RWPE1 (cell line): ENCODE measurements at regions not wholly inside any gene's neighbourhood (a gene's known extent, or its start where the extent isn't known, plus 50 kb on each side); places are given as distances from the start of the nearest gene placed in this dataset.

Experiments used
- CTCF ChIA-PET: fragments of 350-600 bp; sonication (Branson Sonifier 250); formaldehyde crosslinking; extraction: SDS; loops from one replicate; lab custom pipeline; 2021; lab: Yijun Ruan, JAX
- POLR2A ChIA-PET: fragments of 400-600 bp; formaldehyde crosslinking; extraction: SDS; loops from one replicate; lab custom pipeline; 2020; ENCODE audit warnings: antibody characterized with exemption; ENCODE audit not compliant: low non-redundant PET; lab: Yijun Ruan, JAX
- DNase-seq: peaks from one replicate; pipeline ENCODE4 v3.0.0; 2012; ENCODE audit warnings: low spot score
- H3K27ac ChIP-seq: fragments of 450-650 bp; 2 replicates; pipeline ENCODE4 v1.5.1; 2017
- CTCF ChIP-seq: fragments of 450-650 bp; conservative IDR thresholded peaks from 2 replicates; pipeline ENCODE4 v1.5.1; 2017; ENCODE audit warnings: low read depth, mild to moderate bottlenecking

- no peak for TF ChIP-seq CTCF
- H3K27ac ChIP-seq = no peak overlapping the region
- peak; percentile 18 for DNase-seq
- ChIA-PET CTCF (interaction anchor here (0.5 to 3.4 kb wide), 4 partner anchors 148 to 1813 kb away, joined by 3 to 59 read pairs (median 6); no protein-coding TSS in a partner anchor), POLR2A (no interaction called here)
Observed at GRCh38 chr15:35290301-35290721, 205.2 kb upstream of the NANOGP8 start.

GRCh38 chr15:35289024-35289617 lies 204.0 kb upstream of the NANOGP8 start:
- ChIA-PET POLR2A (no interaction called here), CTCF (interaction anchor here (0.6 to 3.4 kb wide), 11 partner anchors 8 to 926 kb away, joined by 3 to 59 read pairs (median 4); no protein-coding TSS in a partner anchor)
- peak; percentile 41 for DNase-seq
- TF ChIP-seq CTCF = peak; percentile 87
- H3K27ac ChIP-seq = no peak overlapping the region

DNA sequence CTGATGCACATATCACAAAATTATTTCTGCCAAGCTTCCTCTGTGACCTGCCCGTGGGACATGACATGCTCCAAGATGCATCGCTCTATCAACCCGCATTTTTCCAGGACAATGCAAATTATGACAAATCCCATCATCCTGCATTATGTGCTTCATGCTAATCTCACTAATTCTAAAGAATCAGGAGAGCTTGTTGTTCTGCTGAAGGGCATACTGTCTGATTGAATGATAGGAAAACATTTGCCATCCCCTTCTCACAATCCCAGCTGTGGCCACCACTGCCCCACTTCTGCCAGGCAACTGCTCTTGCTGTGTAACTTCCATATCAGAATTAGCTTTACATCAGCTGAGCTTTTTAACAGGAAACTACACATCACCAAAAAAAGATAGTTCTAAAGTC lies 203.5 kb upstream of the NANOGP8 start:
- ChIA-PET CTCF (interaction anchor here (0.8 to 3.4 kb wide), 9 partner anchors 9 to 210 kb away, joined by 3 to 59 read pairs (median 5); no protein-coding TSS in a partner anchor), POLR2A (no interaction called here)
- TF ChIP-seq CTCF = no peak
- no peak for DNase-seq
- H3K27ac ChIP-seq = no peak overlapping the region

DNA sequence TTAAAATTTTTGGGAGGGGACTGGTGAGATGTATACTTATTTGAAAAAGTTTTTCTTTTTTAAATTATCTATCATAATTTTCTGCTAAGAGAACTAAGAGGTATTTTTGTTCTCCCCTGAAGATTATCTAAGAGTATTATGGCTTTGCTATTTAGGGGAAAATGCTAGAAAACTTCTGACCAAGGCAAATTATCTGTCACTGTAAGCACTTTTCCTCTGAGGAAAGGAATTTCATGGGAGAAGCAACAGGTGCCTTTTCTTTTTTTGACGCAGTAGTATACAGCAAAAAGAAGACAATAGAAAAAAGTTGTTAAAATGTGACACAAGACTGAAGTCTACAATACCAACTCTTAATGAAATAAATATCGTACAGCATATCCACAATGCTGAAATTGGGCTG lies 201.6 kb upstream of the NANOGP8 start:
- DNase-seq = no peak
- no peak for TF ChIP-seq CTCF

GRCh38 chr15:35282965-35283496 lies 197.9 kb upstream of the NANOGP8 start:
- no peak for TF ChIP-seq CTCF
- POLR2A ChIA-PET = no interaction called here
- CTCF ChIA-PET = interaction anchor here (0.6 to 0.8 kb wide), 2 partner anchors 163 to 194 kb away, joined by 3 read pairs; no protein-coding TSS in a partner anchor
- DNase-seq = no peak
- no peak overlapping the region for H3K27ac ChIP-seq

More for the DNA sequence above, 201.6 kb upstream of the NANOGP8 start:
- ChIA-PET CTCF (interaction anchor here (0.7 kb wide), 1 partner anchor 953 kb away, joined by 4 read pairs; no protein-coding TSS in a partner anchor), POLR2A (no interaction called here)
- H3K27ac ChIP-seq = no peak overlapping the region

- ChIA-PET POLR2A (no interaction called here), CTCF (interaction anchor here (0.5 to 1.1 kb wide), 6 partner anchors 8 to 1212 kb away, joined by 3 to 4 read pairs (median 3); no protein-coding TSS in a partner anchor)
- no peak overlapping the region for H3K27ac ChIP-seq
- DNase-seq = peak; percentile 51
- TF ChIP-seq CTCF = no peak
Observed at GRCh38 chr15:35281515-35281914, 196.4 kb upstream of the NANOGP8 start.
